COLO668 (cell line): ENCODE measurements at regions not wholly inside any gene's neighbourhood (a gene's known extent, or its start where the extent isn't known, plus 50 kb on each side); places are given as distances from the start of the nearest gene placed in this dataset.
"Not testable (repeated sequence)": the region's sequence is repeated elsewhere in the genome, so short reads cannot be mapped to it uniquely, and the experiment has no call there.

Source experiments
- DNase-seq: peaks from one replicate; lab custom pipeline; 2025; ENCODE audit not compliant: unreplicated experiment; lab: John Stamatoyannopoulos, UW

- DNase-seq: no peak
Measured at GRCh38 chr20:6663104-6663503, 104.4 kb upstream of the BMP2 start.

- DNase-seq: no peak
Measured at GRCh38 chr20:6662309-6662708, 105.2 kb upstream of the BMP2 start.

GRCh38 chr20:6660441-6660840, 107.0 kb upstream of the BMP2 start:
- no peak for DNase-seq

GRCh38 chr20:6658909-6659308, 108.6 kb upstream of the BMP2 start:
- not testable (repeated sequence) for DNase-seq

- no peak for DNase-seq
Measured at GRCh38 chr20:6657904-6658303, 109.6 kb upstream of the BMP2 start.

GRCh38 chr20:6657111-6657510, 110.4 kb upstream of the BMP2 start:
- DNase-seq: no peak

GRCh38 chr20:6654513-6655252, 112.8 kb upstream of the BMP2 start:
- no peak for DNase-seq

- DNase-seq: no peak
Measured at GRCh38 chr20:6651561-6651960, 115.9 kb upstream of the BMP2 start.

- no peak for DNase-seq
Measured at GRCh38 chr20:6651016-6651415, 116.5 kb upstream of the BMP2 start.

GRCh38 chr20:6646021-6646636, 121.4 kb upstream of the BMP2 start:
- no peak for DNase-seq

- DNase-seq: no peak
Measured at GRCh38 chr20:6644813-6645628, 122.5 kb upstream of the BMP2 start.

- no peak for DNase-seq
Measured at GRCh38 chr20:6641012-6641411, 126.5 kb upstream of the BMP2 start.

- DNase-seq: no peak
Measured at GRCh38 chr20:6637160-6637579, 130.3 kb upstream of the BMP2 start.

GRCh38 chr20:6636209-6637159, 131.0 kb upstream of the BMP2 start:
- peak; percentile 29 for DNase-seq

GRCh38 chr20:6635034-6635736, 132.3 kb upstream of the BMP2 start:
- no peak for DNase-seq

GRCh38 chr20:6632187-6632586, 135.3 kb upstream of the BMP2 start:
- DNase-seq: peak; percentile 55

- DNase-seq: no peak
Measured at GRCh38 chr20:6630514-6630913, 137.0 kb upstream of the BMP2 start.

GRCh38 chr20:6629564-6629963, 137.9 kb upstream of the BMP2 start:
- DNase-seq: no peak

GRCh38 chr20:6626805-6627204, 140.7 kb upstream of the BMP2 start:
- DNase-seq: no peak

GRCh38 chr20:6623989-6624388, 143.5 kb upstream of the BMP2 start:
- DNase-seq: no peak
